ENCODE measurements at regions not wholly inside any gene's neighbourhood (a gene's known extent, or its start where the extent isn't known, plus 50 kb on each side); places are given as distances from the start of the nearest gene placed in this dataset.
"Not testable (repeated sequence)": the region's sequence is repeated elsewhere in the genome, so short reads cannot be mapped to it uniquely, and the experiment has no call there.

DNA sequence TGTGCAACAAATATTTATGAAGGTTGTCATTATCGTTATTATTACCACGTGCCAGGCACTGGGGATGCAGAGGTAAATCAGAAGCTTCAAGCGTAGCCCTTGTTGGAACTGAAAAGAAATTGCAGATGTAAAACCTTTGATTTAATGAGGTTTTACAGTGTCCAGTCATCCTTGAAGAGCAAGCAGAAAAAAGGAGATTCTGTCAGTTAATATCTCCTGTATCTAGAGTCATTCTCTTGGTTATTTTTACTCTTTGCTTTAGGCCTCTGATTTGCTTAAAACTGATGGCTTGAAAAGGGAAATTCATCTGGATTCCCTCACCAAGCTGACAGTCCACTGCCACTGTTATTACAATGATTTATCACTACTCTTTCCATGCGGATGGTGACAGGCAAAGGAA lies 179.3 kb downstream of the GALC start:
- no peak for DNase-seq

DNA sequence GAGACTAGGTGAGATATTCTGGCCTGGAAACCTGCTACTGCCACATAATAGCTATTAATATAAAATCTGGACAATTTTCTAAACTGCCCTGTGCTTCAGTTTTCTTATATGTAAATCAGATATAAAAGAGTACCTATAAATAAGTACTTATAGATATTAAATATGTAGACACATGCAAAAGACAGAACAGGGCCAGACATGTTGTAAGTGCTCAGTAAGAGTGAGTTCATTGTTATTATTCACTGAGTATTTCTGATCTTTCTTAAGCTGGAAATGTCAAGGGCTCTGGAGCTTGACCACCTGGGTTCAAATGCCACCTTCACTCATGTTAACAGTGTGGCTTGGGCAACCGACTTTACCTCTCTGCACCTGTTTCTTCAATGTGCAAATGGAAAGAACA lies 179.8 kb downstream of the GALC start:
- no peak for DNase-seq

GRCh38 chr14:87811246-87811645 lies 181.7 kb downstream of the GALC start:
- DNase-seq, result no peak

DNA sequence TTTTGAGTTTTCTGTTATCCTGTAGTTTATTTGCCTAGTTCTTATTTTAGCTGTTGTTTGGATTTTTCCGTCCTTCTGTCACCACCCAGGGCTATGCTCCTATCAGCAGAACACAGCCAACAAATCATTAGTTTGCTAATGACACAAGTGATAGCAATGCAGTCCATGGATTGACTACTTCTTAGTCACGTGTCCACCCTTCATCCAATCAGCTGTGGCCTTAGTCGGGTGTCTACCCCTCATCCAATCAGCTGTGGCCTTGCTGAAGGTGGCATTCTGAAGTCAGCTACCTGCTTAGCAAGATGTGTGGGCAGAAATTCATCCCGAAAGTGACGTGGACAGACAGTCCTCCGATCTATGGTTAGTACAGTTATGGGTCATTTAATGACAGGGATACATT lies 182.3 kb downstream of the GALC start:
- DNase-seq, result no peak

GRCh38 chr14:87809261-87809660 lies 183.7 kb downstream of the GALC start:
- no peak for DNase-seq

GRCh38 chr14:87805315-87805723 lies 187.7 kb downstream of the GALC start:
- peak; percentile 84 for DNase-seq

DNA sequence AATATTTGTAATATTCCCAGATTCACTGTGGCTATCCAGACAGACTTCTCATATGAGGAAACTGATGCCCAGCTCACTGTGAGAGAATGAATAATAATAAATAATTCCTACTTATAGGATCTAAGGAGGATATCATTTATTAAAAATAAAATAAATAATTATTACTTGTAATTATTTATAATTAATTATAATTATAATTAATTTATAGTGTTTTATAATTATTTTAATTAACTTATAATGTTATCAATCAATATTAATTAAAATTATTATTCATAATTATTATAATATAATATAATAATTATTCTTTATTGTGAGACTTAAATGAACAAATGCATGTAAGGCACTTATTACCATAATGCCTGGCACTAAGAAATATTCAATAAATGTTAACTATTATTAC lies 192.8 kb downstream of the GALC start:
- no peak for DNase-seq

DNA sequence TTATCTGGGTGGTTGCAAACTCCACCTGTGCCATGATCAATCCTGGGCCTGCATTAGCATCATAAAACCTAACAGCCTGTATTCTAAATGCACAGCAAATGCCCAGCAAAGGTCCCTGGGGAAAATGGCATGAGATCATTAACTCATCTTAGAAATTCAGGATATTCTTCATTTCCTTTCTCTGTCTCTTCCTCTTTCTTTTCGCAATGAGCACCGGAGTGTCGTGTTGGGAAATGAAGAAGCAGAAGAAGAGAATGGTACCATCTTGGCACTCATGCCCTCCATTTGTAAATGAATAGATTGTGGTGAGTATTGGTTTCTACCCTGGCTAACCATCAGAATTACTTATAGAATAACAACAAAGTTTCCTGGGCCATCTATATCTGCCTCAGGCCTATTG lies 193.6 kb downstream of the GALC start:
- DNase-seq, result no peak

DNA sequence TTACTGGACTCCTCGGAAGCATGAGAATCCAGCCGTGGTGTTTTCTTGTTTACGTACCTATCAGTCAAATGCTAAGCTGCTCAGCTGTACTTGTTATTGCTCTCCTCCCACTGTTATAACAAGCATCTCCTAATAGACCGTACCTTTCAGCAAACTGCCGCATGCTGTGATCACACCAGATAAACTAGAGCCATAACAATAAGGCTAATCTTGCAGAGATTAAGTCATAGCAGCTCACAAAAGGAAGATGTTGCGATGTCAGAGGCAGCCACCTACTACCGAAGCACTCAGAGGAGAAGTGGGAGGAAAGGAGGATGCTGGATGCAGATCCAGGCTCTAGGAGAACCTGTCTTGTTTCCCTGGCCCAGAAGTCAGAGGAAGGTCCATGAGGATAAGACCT lies 196.0 kb downstream of the GALC start:
- DNase-seq, result no peak

GRCh38 chr14:87794561-87794960 lies 198.4 kb downstream of the GALC start:
- no peak for DNase-seq

DNA sequence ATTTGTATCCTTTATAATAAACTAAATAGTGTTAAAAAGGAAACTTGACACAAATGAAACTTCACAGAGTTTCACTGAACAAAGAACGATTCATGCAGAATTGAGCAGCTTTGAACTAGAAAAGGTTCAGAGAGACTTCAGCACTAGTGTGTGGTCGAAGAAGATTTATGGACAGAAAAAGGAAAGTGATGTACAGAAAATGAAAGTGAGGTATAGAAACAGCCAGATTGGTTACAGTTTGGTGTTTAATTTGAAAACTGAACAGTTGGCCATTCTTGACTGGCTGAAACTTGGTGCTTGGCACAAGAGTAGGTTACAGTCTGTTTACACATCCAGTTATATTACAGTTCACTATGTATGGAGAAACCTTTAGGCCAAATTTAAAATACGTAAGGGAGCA lies 207.1 kb downstream of the GALC start:
- no peak for DNase-seq

- DNase-seq, result no peak
Measured at GRCh38 chr14:87784386-87784785, 208.6 kb downstream of the GALC start.

DNA sequence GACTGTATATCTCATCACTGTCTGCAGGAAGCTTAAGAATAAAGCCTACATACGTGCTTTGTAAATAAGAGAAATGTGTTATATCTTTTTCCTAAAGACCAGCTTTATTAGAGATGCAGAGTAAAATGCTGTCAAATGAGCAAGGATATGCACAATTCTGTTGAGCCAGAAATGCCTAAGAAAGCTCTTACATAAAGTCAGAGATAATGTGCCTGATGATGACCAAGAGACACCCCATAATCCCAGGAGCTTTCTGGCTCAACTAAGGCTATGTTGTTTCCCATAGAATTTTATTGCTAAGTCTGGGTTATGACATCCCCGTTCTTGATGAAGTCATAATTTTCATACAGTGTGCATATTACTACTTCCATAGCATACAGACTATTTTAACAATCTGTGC lies 209.9 kb downstream of the GALC start:
- no peak for DNase-seq

DNA sequence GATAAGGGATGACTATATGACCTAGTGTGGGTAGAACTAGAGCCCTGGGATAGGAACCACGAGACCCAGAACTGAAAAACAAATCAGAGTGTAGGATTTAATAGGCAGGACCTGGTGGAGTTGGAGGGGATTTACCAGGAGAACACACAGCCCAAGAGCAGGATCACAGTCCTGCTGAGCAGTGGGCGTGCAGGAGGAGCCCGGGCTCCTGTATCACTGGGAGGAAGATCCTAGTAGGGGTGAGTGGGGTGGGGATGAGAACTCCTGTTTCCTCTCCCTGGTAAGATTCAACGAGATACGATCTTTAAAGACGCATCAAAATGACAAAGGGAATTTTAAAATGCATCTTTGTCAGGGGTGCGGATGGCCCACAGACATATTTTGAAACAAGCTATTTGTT lies 220.1 kb downstream of the GALC start:
- DNase-seq, result no peak

GRCh38 chr14:87767567-87767901 lies 225.4 kb downstream of the GALC start:
- no peak for DNase-seq

DNA sequence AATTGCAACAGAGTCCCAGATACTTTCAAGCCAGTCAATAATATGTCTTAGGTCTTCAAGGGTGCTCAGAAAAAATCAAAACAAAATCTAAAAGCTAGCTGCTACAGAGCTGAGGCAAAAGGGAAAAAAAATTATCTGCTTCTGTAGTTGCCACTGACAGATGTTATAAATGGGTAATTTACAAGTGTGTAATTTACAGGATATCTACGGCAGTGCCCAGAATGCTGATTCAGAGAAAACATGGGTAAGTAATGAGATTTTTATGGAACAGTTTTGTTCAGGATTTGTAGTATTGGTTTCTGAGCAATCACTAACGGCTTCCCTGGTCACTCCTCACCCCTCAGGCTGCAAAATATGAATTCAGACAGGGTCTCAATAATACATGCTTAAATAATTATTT lies 234.1 kb downstream of the GALC start:
- no peak for DNase-seq

- DNase-seq, result no peak
Measured at GRCh38 chr14:87756661-87757060, 236.3 kb downstream of the GALC start.

GRCh38 chr14:87754520-87755223 lies 238.3 kb downstream of the GALC start:
- no peak for DNase-seq

DNA sequence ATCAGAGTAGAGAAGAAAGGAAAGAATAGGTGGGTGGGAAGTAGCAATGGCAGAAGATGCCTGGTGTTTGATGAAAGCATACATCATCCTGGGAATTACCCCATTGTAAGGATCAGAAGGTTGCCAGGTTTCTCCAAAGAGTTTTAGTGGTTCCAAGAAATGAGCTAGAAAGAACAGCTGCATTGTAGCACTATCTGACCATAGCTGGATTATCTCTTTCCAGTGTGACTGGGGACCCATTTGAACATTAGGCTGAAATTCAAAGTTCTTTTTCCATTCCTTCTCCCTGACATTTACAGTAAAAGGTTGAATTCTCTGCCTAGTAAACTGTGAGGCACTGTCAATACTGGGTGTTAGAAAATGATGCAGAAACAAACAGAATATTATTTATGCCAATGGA lies 244.4 kb downstream of the GALC start:
- no peak for DNase-seq

DNA sequence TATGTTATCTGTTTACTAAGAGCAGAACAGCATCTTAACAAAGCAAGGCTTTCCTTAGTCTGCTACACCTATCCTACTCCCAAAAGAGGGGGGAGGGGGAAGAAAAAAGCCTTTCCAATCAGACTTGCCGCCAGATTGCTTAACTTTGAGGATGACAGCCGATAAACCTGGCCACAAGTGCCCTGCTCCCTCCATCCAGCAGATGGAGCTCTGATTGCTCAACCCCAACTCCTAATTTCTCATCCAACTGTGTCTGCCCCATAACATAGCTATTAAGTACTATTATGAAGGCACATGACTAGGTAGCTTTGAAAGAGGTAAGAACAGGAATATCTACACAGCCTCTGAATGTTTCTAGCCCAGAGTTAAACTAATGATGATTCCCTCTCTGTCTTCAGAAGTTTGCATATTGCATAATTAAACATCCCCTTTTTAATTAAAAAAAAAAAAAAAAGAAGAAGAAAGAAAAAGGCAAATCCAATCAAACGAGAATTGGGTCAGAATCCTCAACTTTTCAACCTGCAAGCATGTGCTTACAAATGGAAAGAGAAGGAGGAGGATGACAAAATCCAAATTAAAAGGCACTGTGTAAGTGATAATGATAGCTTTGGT lies 247.4 kb downstream of the GALC start:
- peak; percentile 29 for DNase-seq

DNA sequence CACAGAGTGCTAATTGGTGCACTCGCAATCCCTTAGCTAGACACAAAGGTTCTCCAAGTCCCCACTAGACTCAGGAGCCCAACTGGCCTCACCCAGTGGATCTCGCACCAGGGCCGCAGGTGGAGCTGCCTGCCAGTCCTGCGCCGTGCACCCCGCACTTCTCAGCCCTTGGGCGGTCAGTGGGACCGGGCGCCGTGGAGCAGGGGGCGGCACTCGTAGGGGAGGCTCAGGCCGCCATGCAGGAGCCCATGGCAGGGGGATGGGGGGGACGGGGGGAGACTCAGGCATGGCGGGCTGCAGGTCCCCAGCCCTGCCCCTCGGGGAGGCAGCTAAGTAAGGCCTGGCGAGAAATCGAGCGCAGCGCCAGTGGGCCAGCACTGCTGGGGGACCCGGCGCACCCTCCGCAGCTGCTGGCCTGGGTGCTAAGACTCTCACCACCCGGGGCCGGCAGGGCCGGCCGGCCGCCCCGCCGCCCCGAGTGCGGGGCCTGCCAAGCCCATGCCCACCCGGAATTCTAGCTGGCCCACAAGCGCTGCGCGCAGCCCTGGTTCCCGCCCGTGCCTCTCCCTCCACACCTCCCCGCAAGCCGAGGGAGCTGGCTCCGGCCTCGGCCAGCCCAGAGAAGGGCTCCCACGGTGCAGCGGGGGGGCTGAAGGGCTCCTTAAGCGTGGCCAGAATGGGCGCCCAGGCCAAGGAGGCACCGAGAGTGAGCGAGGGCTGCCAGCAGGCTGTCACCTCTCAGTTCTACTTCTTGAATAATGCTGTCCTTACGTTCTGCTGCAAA lies 258.2 kb downstream of the GALC start:
- DNase-seq, result not testable (repeated sequence)

- DNase-seq, result not testable (repeated sequence)
Measured at GRCh38 chr14:87733115-87733514, 259.9 kb downstream of the GALC start.

- no peak for DNase-seq
Measured at GRCh38 chr14:87732562-87732961, 260.4 kb downstream of the GALC start.

- no peak for DNase-seq
Measured at GRCh38 chr14:87725318-87725717, 267.7 kb downstream of the GALC start.

Data from stimulated activated CD8-positive, alpha-beta memory T cell treated with anti-CD3 and anti-CD28 coated beads, Interleukin-4, amount 100 ng/mL, for 48 hours (primary cell).